SU-DHL-6 (cell line): ENCODE measurements at regions not wholly inside any gene's neighbourhood (a gene's known extent, or its start where the extent isn't known, plus 50 kb on each side); places are given as distances from the start of the nearest gene placed in this dataset.

Experiments
- H2AFZ ChIP-seq: fragments of 200-600 bp; sonication (generic); 2 replicates; pipeline ENCODE4 v1.6.1; 2014; ENCODE audit warnings: low read depth, mild to moderate bottlenecking, moderate library complexity, mixed read lengths, antibody characterized with exemption, low read length; ENCODE audit not compliant: severe bottlenecking
- H3F3A ChIP-seq: fragments of 200-600 bp; shearing (Covaris generic); 2 replicates; pipeline ENCODE4 v1.6.0; 2016; ENCODE audit warnings: antibody characterized with exemption, mild to moderate bottlenecking; ENCODE audit not compliant: insufficient read depth
- H3K27ac ChIP-seq: fragments of 200-600 bp; sonication (generic); 2 replicates; pipeline ENCODE4 v1.5.1; 2016; ENCODE audit warnings: low read depth, mild to moderate bottlenecking, low read length, moderate library complexity, mixed read lengths
- H3K27me3 ChIP-seq: fragments of 200-600 bp; sonication (generic), shearing (Covaris generic); 2 replicates; pipeline ENCODE4 v1.6.0; 2014; ENCODE audit warnings: mild to moderate bottlenecking, low read length
- H3K36me3 ChIP-seq: fragments of 200-600 bp; sonication (generic); 2 replicates; pipeline ENCODE4 v1.6.1; 2014; ENCODE audit warnings: mild to moderate bottlenecking, low read length, mixed read lengths
- H3K4me2 ChIP-seq: fragments of 300-600, 200-600 bp; shearing (Covaris generic), sonication (generic); 2 replicates; pipeline ENCODE4 v1.6.0; 2014; ENCODE audit warnings: low read length, low read depth, mild to moderate bottlenecking; ENCODE audit not compliant: poor library complexity, severe bottlenecking
- H3K4me3 ChIP-seq: fragments of 200-600 bp; sonication (generic); 2 replicates; pipeline ENCODE4 v1.5.1; 2014; ENCODE audit warnings: antibody characterized with exemption, low read length, mild to moderate bottlenecking, mixed read lengths; ENCODE audit not compliant: insufficient read depth, poor library complexity, severe bottlenecking
- H3K79me2 ChIP-seq: fragments of 200-600 bp; sonication (generic); 2 replicates; pipeline ENCODE4 v1.6.1; 2014; ENCODE audit warnings: mild to moderate bottlenecking, low read length, moderate library complexity; ENCODE audit not compliant: insufficient read depth
- H3K9ac ChIP-seq: fragments of 200-600 bp; sonication (generic); 2 replicates; pipeline ENCODE4 v1.7.0; 2014; ENCODE audit warnings: mild to moderate bottlenecking, low read length
- H3K9me2 ChIP-seq: fragments of 200-600 bp; sonication (generic); replicated peaks from 2 replicates; pipeline ENCODE4 v1.6.1; 2014; ENCODE audit warnings: low read length; ENCODE audit not compliant: insufficient read depth
- H3K9me3 ChIP-seq: fragments of 200-600 bp; sonication (generic); 2 replicates; pipeline ENCODE4 v1.6.1; 2014; ENCODE audit warnings: low read length, mixed read lengths; ENCODE audit not compliant: insufficient read depth
- H4K20me1 ChIP-seq: fragments of 200-600 bp; sonication (generic); 2 replicates; pipeline ENCODE4 v1.6.1; 2014; ENCODE audit warnings: low read depth, mild to moderate bottlenecking, antibody characterized with exemption, low read length, moderate library complexity, mixed read lengths
- CTCF ChIP-seq: fragments of 200-600 bp; sonication (generic); IDR thresholded peaks from one replicate; pipeline ENCODE4 v1.5.1; 2017; ENCODE audit warnings: antibody characterized with exemption, mild to moderate bottlenecking, low read length, moderate library complexity; ENCODE audit not compliant: insufficient read depth, poor library complexity, severe bottlenecking
- EZH2phosphoT487 ChIP-seq: fragments of 200-600 bp; sonication (generic), shearing (Covaris generic); conservative IDR thresholded peaks from 2 replicates; pipeline ENCODE4 v1.6.1; 2018; ENCODE audit warnings: mild to moderate bottlenecking, antibody characterized with exemption, low read length, moderate library complexity, mixed read lengths

GRCh38 chr4:164068392-164068791, 573.9 kb downstream of the TMA16 start:
- Histone ChIP-seq H3K4me2 (no peak overlapping the region), H3F3A (no peaks in the 10 kb centered on the region), H3K9me3 (no peaks in the 10 kb centered on the region), H3K27me3 (no peaks in the 10 kb centered on the region), H3K27ac (no peak overlapping the region), H2AFZ (no peak overlapping the region), H3K9me2 (no peaks in the 10 kb centered on the region), H3K36me3 (no peaks in the 10 kb centered on the region), H4K20me1 (no peaks in the 10 kb centered on the region), H3K9ac (no peak overlapping the region), H3K79me2 (no peaks in the 10 kb centered on the region), H3K4me3 (no peak overlapping the region)
- TF ChIP-seq EZH2phosphoT487 (no peak), CTCF (no peak)

GRCh38 chr4:164070625-164071024, 576.1 kb downstream of the TMA16 start:
- Histone ChIP-seq H3F3A (no peaks in the 10 kb centered on the region), H3K36me3 (no peaks in the 10 kb centered on the region), H3K9me2 (no peaks in the 10 kb centered on the region), H3K4me3 (no peak overlapping the region), H3K9ac (no peak overlapping the region), H3K4me2 (no peak overlapping the region), H3K79me2 (no peaks in the 10 kb centered on the region), H3K9me3 (no peaks in the 10 kb centered on the region), H4K20me1 (no peaks in the 10 kb centered on the region), H3K27me3 (no peaks in the 10 kb centered on the region), H2AFZ (no peak overlapping the region), H3K27ac (no peak overlapping the region)
- TF ChIP-seq EZH2phosphoT487 (no peak), CTCF (no peak)

- no peak overlapping the region for H2AFZ ChIP-seq
- no peaks in the 10 kb centered on the region for H3F3A ChIP-seq
- TF ChIP-seq CTCF (no peak), EZH2phosphoT487 (no peak)
- no peak overlapping the region for H3K4me3 ChIP-seq
- no peak overlapping the region for H3K9ac ChIP-seq
- no peaks in the 10 kb centered on the region for H3K36me3 ChIP-seq
- H3K9me3 ChIP-seq = no peaks in the 10 kb centered on the region
- no peaks in the 10 kb centered on the region for H3K27me3 ChIP-seq
- H3K79me2 ChIP-seq = no peaks in the 10 kb centered on the region
- H4K20me1 ChIP-seq = no peaks in the 10 kb centered on the region
- no peak overlapping the region for H3K4me2 ChIP-seq
- no peaks in the 10 kb centered on the region for H3K9me2 ChIP-seq
- no peak overlapping the region for H3K27ac ChIP-seq
These were observed 586.9 kb downstream of the TMA16 start for GRCh38 chr4:164081371-164081770.

GRCh38 chr4:164081801-164082200, 587.3 kb downstream of the TMA16 start:
- H3K4me3 ChIP-seq = no peak overlapping the region
- H3K4me2 ChIP-seq = no peak overlapping the region
- H3K9me3 ChIP-seq = no peaks in the 10 kb centered on the region
- H3F3A ChIP-seq = no peaks in the 10 kb centered on the region
- H2AFZ ChIP-seq = no peak overlapping the region
- H3K27ac ChIP-seq = no peak overlapping the region
- no peaks in the 10 kb centered on the region for H4K20me1 ChIP-seq
- H3K36me3 ChIP-seq = no peaks in the 10 kb centered on the region
- no peaks in the 10 kb centered on the region for H3K27me3 ChIP-seq
- H3K9ac ChIP-seq = no peak overlapping the region
- no peaks in the 10 kb centered on the region for H3K9me2 ChIP-seq
- no peak for TF ChIP-seq CTCF
- TF ChIP-seq EZH2phosphoT487 = no peak
- H3K79me2 ChIP-seq = no peaks in the 10 kb centered on the region
